ENCODE measurements at regions not wholly inside any gene's neighbourhood (a gene's known extent, or its start where the extent isn't known, plus 50 kb on each side); places are given as distances from the start of the nearest gene placed in this dataset.

DNA sequence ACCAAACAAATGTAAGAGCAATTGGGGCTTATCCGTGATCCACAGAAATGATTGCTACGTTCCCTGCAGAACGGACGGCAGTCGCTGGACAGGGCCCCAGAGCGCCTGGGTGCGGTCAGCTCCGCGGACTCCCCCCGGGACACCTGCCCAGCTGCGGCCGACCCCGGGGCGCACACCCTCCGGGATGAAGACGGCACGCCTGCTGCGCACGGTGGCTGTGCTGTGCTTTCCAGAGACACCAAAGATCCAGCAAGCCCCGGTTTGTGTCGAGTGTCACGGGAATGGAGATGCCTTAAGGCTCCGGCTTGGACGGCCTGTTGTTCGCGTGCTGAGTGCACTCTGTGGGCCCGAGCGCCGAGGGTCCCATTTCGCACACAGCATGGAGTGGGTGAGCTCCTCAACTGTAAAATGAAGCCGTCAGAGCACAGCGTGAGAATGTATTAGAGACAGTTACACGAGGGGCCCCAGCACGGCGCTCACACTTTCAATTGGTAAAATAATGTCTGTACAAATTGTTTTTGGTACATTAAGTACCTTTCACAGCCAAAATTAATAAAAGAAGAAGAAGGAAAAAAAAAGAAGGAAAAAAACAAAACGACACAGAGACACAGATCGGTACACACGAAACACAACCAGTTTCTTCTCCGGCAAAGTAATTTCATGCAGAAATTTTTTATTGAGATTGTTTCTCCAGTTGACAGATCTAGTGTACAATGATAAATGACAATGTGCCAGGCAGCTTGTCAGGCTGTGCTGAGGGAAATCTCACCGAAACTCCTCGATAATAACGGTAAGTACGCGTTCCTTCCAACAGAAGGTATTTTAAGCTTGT lies 615.8 kb upstream of the SALL3 start:
- no peak for DNase-seq (ENCODE audit: extremely low spot score)
- Histone ChIP-seq H3K4me1 (ENCODE audit: insufficient read depth) (no peaks in the 10 kb centered on the region), H3K4me3 (ENCODE audit: low read depth, low read length) (no peak overlapping the region), H3K36me3 (ENCODE audit: insufficient read depth) (no peaks in the 10 kb centered on the region), H3K27ac (ENCODE audit: low read depth) (no peak overlapping the region)
- WGBS = 93% methylated on average over 44 of the region's 44 CpGs

DNA sequence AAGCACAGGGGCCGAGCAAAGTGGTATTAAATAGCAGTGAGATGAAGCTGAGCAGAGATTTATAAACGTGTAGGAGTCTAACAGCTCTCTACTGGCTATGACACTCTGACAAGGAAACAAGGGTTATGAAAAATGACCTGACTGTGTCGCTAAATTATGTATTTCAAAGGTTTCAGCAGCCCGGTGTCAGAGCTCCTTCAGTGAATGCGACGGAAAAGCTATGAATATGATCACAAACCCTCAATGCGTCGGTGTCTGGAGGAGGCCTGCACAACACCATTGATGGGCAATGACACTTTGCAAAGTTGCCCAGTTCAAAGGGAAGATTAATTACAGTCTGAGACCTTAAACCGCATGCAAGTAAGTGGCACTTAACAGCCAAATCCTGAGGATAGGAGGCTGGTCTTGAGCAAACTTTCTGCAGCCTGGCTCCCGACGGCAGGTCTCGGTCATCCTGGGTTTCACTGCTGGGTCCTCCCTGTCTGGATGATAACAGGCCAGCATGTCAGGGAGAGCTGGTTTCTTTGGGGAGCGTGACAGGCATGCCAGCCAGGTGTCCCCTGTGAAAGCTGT lies 615.1 kb upstream of the SALL3 start:
- no peaks in the 10 kb centered on the region for H3K36me3 ChIP-seq (ENCODE audit: insufficient read depth)
- WGBS = 75% methylated on average over 13 of the region's 13 CpGs
- no peaks in the 10 kb centered on the region for H3K4me1 ChIP-seq (ENCODE audit: insufficient read depth)
- no peak for DNase-seq (ENCODE audit: extremely low spot score)
- H3K27ac ChIP-seq (ENCODE audit: low read depth) = no peak overlapping the region
- no peak overlapping the region for H3K4me3 ChIP-seq (ENCODE audit: low read depth, low read length)

DNA sequence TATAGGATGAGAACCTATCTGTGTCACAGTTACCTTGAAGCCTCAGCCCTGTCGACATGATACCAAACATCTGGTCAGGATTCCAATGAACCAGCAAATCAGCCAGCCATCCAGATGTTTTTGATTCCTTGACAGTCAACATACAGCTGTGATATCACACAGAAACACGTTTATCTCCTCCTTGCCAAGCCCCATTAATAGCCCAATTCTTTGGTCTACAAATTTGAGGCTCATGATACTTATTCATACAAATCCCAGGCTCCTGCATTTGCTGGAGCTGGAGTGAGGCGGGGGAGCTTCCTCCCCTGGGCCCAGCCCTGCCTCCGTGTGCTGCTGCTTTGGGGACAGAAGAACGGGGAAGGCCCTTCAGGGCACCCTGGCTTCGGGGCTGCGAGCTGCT lies 611.6 kb upstream of the SALL3 start:
- no peaks in the 10 kb centered on the region for H3K36me3 ChIP-seq (ENCODE audit: insufficient read depth)
- WGBS = 34% methylated on average over 7 of the region's 7 CpGs
- no peak for DNase-seq (ENCODE audit: extremely low spot score)
- H3K4me1 ChIP-seq (ENCODE audit: insufficient read depth) = no peaks in the 10 kb centered on the region
- no peak overlapping the region for H3K27ac ChIP-seq (ENCODE audit: low read depth)
- no peak overlapping the region for H3K4me3 ChIP-seq (ENCODE audit: low read depth, low read length)

DNA sequence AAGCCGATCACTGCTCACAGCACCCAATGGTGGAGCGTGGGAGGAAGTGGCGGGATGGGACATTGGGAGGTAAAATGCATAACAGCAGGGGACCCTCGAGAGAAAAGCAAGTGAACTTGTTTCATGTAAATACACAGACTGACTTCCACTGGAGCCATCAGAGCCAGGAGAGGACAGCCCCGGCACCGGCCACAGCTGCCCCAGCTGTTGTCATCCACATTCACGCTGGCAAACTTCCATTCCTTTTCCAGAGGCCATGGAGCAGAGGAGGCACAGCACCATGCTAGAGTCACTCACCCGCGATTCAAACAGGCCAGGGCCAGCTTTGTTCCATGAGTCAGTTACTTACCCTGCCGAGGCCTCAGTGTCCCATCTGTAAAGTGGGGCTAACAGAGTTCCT lies 610.9 kb upstream of the SALL3 start:
- no peak for DNase-seq (ENCODE audit: extremely low spot score)
- Histone ChIP-seq H3K4me3 (ENCODE audit: low read depth, low read length) (no peak overlapping the region), H3K4me1 (ENCODE audit: insufficient read depth) (no peaks in the 10 kb centered on the region), H3K36me3 (ENCODE audit: insufficient read depth) (no peaks in the 10 kb centered on the region), H3K27ac (ENCODE audit: low read depth) (no peak overlapping the region)
- WGBS = 77% methylated on average over 10 of the region's 10 CpGs

DNA sequence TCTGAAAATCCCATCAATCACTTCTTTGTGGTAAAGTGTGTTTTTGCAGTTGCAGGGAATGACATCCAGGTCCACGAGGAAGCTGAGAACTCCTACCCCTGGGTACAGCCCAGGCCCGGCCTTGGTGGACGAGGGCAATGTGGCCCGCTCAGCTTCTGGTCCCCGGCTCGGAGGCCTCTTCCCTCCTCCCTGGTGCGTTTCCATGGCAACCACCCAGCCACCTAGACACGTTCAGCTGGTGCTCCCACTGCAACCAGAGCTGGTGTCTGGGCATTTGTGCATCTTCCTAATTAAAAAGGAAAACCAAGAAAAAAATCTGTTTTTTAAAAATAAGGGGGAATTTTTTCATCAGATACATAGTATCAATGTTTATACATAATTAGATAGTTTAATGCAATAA lies 603.6 kb upstream of the SALL3 start:
- H3K27ac ChIP-seq (ENCODE audit: low read depth) = no peak overlapping the region
- WGBS = 83% methylated on average over 8 of the region's 8 CpGs
- no peak overlapping the region for H3K4me3 ChIP-seq (ENCODE audit: low read depth, low read length)
- H3K4me1 ChIP-seq (ENCODE audit: insufficient read depth) = no peaks in the 10 kb centered on the region
- no peak for DNase-seq (ENCODE audit: extremely low spot score)
- no peaks in the 10 kb centered on the region for H3K36me3 ChIP-seq (ENCODE audit: insufficient read depth)

DNA sequence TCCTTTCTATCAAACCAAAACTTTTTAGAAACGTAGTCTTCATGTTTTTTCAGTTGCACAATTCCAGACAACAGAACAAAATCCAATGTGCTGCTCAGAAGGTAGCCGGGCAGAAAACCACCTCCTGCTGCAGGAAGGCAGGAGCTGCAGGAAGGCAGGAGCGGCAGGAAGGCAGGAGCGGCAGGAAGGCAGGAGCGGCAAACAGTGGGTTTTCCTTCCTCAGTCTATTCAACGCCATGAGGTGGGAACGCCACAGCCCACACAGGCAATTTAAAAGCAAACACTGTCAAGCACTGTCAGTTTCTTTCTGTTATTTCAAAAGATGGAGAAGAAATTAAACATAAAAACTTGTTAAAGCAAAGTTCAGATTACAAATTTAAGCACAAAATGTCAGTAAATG lies 601.2 kb upstream of the SALL3 start:
- Histone ChIP-seq H3K4me1 (ENCODE audit: insufficient read depth) (no peaks in the 10 kb centered on the region), H3K36me3 (ENCODE audit: insufficient read depth) (no peaks in the 10 kb centered on the region), H3K4me3 (ENCODE audit: low read depth, low read length) (no peak overlapping the region), H3K27ac (ENCODE audit: low read depth) (no peak overlapping the region)
- DNase-seq (ENCODE audit: extremely low spot score) = no peak
- 79% methylated on average over 7 of the region's 7 CpGs for WGBS

DNA sequence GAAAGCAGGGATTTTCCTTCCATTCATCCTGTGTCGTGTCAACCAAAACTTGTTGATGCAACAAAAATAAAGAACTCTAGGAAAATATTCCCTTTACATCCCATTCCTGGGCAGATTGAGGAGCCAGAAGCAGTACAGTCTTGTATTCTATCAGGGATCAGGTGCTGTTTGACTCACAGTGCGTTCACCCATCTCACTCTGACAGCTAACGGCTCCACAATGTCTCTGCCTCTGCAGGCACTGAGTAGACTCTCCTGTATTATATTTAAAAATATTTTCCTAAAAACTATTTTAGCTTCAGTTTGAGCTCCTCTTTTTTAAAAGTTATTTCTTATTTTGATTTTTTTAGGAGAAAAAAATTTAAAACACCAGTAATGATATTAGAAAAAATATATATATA lies 600.6 kb upstream of the SALL3 start:
- Histone ChIP-seq H3K4me3 (ENCODE audit: low read depth, low read length) (no peak overlapping the region), H3K36me3 (ENCODE audit: insufficient read depth) (no peaks in the 10 kb centered on the region), H3K4me1 (ENCODE audit: insufficient read depth) (no peaks in the 10 kb centered on the region), H3K27ac (ENCODE audit: low read depth) (no peak overlapping the region)
- 84% methylated on average over 3 of the region's 3 CpGs for WGBS
- no peak for DNase-seq (ENCODE audit: extremely low spot score)

DNA sequence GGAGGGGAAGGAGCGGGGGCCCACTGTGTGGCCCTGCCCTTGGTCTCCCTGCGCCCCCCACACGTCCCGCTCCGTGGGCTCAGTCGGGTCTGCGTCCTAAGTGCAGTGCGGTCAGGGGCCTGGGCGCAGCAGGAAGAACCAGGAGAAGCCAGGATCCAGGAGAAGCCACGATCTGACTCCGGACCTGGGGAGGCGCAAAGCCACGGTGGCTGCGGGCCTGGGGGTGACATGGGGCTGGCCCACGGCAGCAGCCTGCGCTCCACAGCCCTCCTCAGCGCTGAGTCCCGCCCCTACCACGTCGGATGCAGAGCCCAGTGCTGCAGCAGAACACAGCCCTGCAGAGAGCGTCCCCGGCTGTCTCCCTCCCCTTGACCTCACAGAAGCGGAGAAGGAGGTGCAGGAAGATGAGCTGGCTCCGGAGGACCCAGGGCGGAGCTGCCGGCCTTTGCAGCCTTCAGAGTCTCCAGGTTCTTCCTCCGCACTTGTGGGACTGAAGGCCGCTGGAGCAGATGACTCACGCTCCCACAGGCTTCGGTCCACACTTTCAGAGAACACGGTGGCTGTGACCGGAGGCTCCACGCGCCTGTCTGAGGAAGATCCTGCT lies 589.2 kb upstream of the SALL3 start:
- Histone ChIP-seq H3K4me1 (ENCODE audit: insufficient read depth) (no peaks in the 10 kb centered on the region), H3K4me3 (ENCODE audit: low read depth, low read length) (no peak overlapping the region), H3K36me3 (ENCODE audit: insufficient read depth) (no peaks in the 10 kb centered on the region), H3K27ac (ENCODE audit: low read depth) (no peak overlapping the region)
- WGBS = 82% methylated on average over 34 of the region's 34 CpGs
- DNase-seq (ENCODE audit: extremely low spot score) = no peak

DNA sequence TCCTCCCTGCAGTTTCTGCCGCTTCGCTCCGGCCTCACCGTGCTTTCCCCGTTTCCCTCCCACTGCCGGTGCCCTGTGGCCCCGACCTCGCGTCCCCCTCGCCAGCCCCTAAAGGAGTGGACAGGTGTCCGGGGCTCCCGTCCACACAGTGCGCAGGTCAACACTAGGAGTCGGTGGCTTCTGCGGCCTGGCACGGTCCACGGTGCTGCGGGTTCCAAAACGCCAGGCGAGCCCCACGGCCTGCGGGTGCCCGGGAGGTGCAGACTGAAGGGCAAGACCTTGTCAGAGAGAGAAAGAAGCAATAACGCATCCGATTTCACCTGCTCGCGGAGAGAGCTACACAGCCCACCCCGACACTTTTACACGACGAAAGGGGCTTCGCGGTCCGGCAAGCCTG lies 588.7 kb upstream of the SALL3 start:
- no peak overlapping the region for H3K27ac ChIP-seq (ENCODE audit: low read depth)
- no peak for DNase-seq (ENCODE audit: extremely low spot score)
- H3K36me3 ChIP-seq (ENCODE audit: insufficient read depth) = no peaks in the 10 kb centered on the region
- no peaks in the 10 kb centered on the region for H3K4me1 ChIP-seq (ENCODE audit: insufficient read depth)
- H3K4me3 ChIP-seq (ENCODE audit: low read depth, low read length) = no peak overlapping the region
- WGBS = 94% methylated on average over 33 of the region's 33 CpGs

DNA sequence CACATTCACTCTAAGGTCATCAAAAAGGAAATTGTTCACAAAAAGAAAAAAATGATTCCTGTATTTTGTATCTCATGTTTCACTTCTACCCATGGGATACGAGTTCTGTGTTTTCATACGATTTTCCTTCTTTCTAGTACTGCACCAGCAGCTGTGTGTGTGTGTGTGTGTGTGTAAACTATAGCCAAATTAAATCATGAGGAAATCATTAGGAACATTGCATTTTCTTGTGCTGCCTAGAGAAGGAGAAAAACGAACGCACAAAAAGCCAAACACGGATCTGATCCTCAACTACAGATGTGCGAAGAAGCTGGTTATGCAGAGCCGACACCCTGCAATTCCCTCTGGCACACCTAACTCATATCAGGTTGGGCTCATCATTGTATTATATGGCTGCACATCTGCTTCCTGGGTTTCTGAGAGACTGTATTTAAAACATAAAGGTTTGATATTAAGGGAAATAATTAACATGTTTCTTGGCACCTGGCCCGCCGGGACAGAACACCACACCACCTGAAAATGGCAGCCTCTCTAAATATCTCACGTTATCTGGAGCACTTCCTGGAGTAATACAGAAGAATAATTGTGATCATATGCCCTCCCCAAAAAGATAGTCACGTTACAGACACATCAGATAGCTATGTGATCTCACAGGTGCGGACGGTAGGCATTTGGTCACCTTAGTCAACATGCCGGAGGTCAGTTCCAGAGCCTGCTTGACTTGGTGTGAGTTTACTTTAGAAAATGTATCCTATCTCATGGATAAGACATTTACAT lies 586.3 kb upstream of the SALL3 start:
- no peak for DNase-seq (ENCODE audit: extremely low spot score)
- Histone ChIP-seq H3K36me3 (ENCODE audit: insufficient read depth) (no peaks in the 10 kb centered on the region), H3K27ac (ENCODE audit: low read depth) (no peak overlapping the region), H3K4me3 (ENCODE audit: low read depth, low read length) (no peak overlapping the region), H3K4me1 (ENCODE audit: insufficient read depth) (no peaks in the 10 kb centered on the region)
- 73% methylated on average over 14 of the region's 14 CpGs for WGBS

DNA sequence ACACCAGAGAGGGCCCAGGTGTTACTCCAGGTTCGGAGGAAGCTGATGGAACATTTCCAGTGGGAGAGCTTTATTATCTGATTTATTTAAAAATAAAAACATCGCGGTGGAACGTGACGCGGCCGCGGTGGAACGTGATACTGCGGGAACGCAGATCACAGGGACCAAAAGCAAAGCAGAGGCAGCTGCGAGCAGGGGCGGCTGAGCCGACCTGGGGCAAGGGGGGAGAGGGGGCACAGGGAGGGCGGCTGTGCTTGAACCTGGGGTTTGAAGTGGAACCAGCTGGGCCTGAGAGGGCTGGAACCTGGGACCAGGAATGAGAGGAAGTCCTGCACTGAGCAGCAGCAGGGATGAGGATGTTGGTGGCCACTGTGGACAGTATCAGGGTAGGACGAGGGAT lies 583.5 kb upstream of the SALL3 start:
- Histone ChIP-seq H3K4me1 (ENCODE audit: insufficient read depth) (no peaks in the 10 kb centered on the region), H3K27ac (ENCODE audit: low read depth) (no peak overlapping the region), H3K4me3 (ENCODE audit: low read depth, low read length) (no peak overlapping the region), H3K36me3 (ENCODE audit: insufficient read depth) (no peaks in the 10 kb centered on the region)
- 94% methylated on average over 16 of the region's 16 CpGs for WGBS
- no peak for DNase-seq (ENCODE audit: extremely low spot score)

DNA sequence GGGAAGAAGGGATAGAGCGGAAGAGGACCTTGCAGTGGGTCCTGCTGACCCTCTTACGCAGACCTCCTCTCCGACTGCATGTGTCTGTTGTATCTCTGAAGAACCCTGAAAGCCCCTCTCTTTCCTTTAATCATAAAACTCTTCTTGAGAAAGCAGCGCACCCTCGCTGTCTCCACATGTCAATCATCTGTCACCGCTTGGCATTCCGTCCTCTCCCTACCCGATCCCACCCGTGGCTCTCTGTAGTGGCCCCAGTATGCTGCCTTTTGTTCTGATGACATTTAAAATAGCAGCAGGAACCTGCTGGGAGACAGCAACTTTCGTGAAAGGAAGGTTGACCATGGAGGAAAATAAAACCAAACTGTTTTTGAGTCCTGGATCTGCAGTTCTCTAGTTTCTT lies 582.9 kb upstream of the SALL3 start:
- no peak for DNase-seq (ENCODE audit: extremely low spot score)
- WGBS = 87% methylated on average over 10 of the region's 10 CpGs
- Histone ChIP-seq H3K36me3 (ENCODE audit: insufficient read depth) (no peaks in the 10 kb centered on the region), H3K4me3 (ENCODE audit: low read depth, low read length) (no peak overlapping the region), H3K4me1 (ENCODE audit: insufficient read depth) (no peaks in the 10 kb centered on the region), H3K27ac (ENCODE audit: low read depth) (no peak overlapping the region)

DNA sequence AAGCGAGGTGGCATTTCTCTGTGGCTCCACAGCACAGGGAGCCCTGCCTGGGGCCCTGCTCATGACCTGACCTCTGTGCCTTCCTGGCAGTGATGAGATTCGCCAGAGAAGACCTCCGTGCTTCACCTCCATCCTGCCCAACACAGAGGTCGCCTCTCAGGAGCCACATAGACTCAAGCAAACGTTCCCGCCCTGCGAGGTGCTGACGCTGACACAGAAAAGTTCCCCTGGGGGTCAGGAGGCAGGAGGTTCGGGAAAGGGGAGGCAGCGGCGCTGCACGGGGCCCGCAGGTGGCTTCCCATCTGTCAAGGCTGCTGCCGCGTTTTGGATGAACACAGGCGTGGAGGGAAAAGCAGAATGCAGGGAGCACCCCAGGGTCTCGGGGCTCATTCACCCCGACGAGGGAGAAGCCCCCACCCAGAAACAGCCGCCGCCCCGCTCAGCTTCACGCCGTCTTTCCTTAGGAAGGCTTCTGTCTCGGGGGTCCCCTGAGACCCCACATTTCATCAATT lies 579.6 kb upstream of the SALL3 start:
- H3K4me3 ChIP-seq (ENCODE audit: low read depth, low read length) = no peak overlapping the region
- H3K4me1 ChIP-seq (ENCODE audit: insufficient read depth) = no peaks in the 10 kb centered on the region
- H3K27ac ChIP-seq (ENCODE audit: low read depth) = no peak overlapping the region
- H3K36me3 ChIP-seq (ENCODE audit: insufficient read depth) = no peaks in the 10 kb centered on the region
- WGBS = 81% methylated on average over 25 of the region's 25 CpGs
- DNase-seq (ENCODE audit: extremely low spot score) = no peak
